ENCODE measurements at regions not wholly inside any gene's neighbourhood (a gene's known extent, or its start where the extent isn't known, plus 50 kb on each side); places are given as distances from the start of the nearest gene placed in this dataset.

- intact Hi-C loops (cut with DNase I): no loop called here
- 33% methylated on average over 8 of the region's 8 CpGs for WGBS
- H3K27me3 ChIP-seq (replicated peaks; ENCODE audit: insufficient read depth): no peaks in the 10 kb centered on the region
Observed at GRCh38 chr5:133801955-133802751, 166.3 kb downstream of the C5orf15 start.

GRCh38 chr5:133801431-133801830 lies 167.0 kb downstream of the C5orf15 start:
- H3K27ac ChIP-seq: no peak overlapping the region
- H3K4me3 ChIP-seq: no peak overlapping the region
- no peak for DNase-seq (ENCODE audit: low spot score)
- WGBS: over 99% methylated on average over 7 of the region's 7 CpGs
- H3K4me1 ChIP-seq (replicated peaks): no peaks in the 10 kb centered on the region
- intact Hi-C loops (cut with DNase I): no loop called here
- H3K27me3 ChIP-seq (replicated peaks; ENCODE audit: insufficient read depth): no peaks in the 10 kb centered on the region
- no peaks in the 10 kb centered on the region for H3K36me3 ChIP-seq
- H3K9me3 ChIP-seq: no peaks in the 10 kb centered on the region
- no peak for TF ChIP-seq POLR2A (IDR thresholded peaks at IDR 0.05)
- TF ChIP-seq POLR2AphosphoS5 (IDR thresholded peaks at IDR 0.05): no peak
- TF ChIP-seq, protein P1, sequence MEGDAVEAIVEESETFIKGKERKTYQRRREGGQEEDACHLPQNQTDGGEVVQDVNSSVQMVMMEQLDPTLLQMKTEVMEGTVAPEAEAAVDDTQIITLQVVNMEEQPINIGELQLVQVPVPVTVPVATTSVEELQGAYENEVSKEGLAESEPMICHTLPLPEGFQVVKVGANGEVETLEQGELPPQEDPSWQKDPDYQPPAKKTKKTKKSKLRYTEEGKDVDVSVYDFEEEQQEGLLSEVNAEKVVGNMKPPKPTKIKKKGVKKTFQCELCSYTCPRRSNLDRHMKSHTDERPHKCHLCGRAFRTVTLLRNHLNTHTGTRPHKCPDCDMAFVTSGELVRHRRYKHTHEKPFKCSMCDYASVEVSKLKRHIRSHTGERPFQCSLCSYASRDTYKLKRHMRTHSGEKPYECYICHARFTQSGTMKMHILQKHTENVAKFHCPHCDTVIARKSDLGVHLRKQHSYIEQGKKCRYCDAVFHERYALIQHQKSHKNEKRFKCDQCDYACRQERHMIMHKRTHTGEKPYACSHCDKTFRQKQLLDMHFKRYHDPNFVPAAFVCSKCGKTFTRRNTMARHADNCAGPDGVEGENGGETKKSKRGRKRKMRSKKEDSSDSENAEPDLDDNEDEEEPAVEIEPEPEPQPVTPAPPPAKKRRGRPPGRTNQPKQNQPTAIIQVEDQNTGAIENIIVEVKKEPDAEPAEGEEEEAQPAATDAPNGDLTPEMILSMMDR (IDR thresholded peaks at IDR 0.05): no peak

More at GRCh38 chr5:133801955-133802751, 166.3 kb downstream of the C5orf15 start:
- H3K9me3 ChIP-seq: no peaks in the 10 kb centered on the region
- H3K4me3 ChIP-seq: no peak overlapping the region
- H3K27ac ChIP-seq: no peak overlapping the region
- H3K36me3 ChIP-seq: no peaks in the 10 kb centered on the region
- TF ChIP-seq, protein P1 (IDR thresholded peaks at IDR 0.05): no peak
- no peak for TF ChIP-seq POLR2A (IDR thresholded peaks at IDR 0.05)
- TF ChIP-seq POLR2AphosphoS5 (IDR thresholded peaks at IDR 0.05): no peak
- H3K4me1 ChIP-seq (replicated peaks): no peaks in the 10 kb centered on the region
- DNase-seq (ENCODE audit: low spot score): peak; percentile 29

DNA sequence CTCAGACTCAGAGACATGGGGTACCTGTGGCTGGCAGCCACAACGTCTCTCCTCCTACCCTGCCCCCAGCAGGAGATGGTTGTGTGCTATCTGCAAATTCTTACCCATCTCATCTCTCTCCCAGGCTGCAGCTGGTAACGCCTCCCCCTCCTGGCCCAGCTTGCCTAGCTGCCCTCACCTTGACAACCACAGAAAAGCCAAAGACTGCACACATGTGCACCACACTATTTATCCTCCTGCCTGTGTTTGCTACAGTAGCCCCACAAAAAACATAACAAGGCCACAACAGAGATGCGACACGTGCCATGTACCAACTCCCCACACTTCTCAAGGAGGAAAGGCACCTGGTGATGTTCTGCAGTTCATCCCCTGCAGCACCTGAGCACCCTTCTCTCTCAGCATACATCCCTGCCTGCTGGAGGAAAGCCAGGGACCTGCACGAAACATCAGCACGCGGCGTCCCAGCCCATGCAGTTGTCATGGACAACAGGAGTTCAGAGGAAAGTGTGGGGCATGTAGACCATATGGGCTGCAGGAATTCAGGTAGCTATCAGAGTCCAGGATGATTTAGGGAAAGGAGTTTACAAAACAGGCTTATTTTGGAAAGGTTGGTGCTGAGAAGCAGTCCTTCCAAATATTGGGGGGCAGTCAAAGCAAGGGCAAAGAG lies 168.7 kb downstream of the C5orf15 start:
- H3K27me3 ChIP-seq (replicated peaks; ENCODE audit: insufficient read depth): no peaks in the 10 kb centered on the region
- TF ChIP-seq, protein P1 (IDR thresholded peaks at IDR 0.05): no peak
- TF ChIP-seq POLR2AphosphoS5 (IDR thresholded peaks at IDR 0.05) (no peak), POLR2A (IDR thresholded peaks at IDR 0.05) (no peak)

DNA sequence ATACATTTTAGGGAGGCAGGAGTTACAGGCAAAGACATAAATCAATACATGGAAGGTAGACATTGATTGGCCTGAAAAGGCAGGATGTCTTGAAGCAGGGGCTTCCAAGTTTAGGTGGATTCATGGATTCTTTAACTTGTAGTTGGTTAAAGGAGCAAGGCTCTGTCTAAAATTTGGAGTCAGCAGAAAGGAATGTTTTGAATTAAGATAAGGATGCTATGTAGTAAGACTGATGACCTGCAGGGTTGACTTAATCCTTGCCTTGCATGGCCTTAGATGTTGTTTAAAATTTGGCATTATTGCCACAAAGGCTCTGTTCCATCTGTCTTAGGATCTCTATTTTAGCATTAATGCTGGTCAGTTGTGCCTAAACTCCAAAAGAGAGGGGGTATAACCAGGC lies 171.3 kb downstream of the C5orf15 start:
- intact Hi-C loops (cut with DNase I): no loop called here

More for the DNA sequence above, 168.7 kb downstream of the C5orf15 start:
- Histone ChIP-seq H3K36me3 (no peaks in the 10 kb centered on the region), H3K9me3 (no peaks in the 10 kb centered on the region), H3K4me3 (no peak overlapping the region), H3K27ac (no peak overlapping the region), H3K4me1 (replicated peaks) (no peaks in the 10 kb centered on the region)
- intact Hi-C loops (cut with DNase I): no loop called here
- WGBS: 58% methylated on average over 8 of the region's 8 CpGs
- no peak for DNase-seq (ENCODE audit: low spot score)

More for the DNA sequence above, 171.3 kb downstream of the C5orf15 start:
- Histone ChIP-seq H3K36me3 (no peaks in the 10 kb centered on the region), H3K9me3 (no peaks in the 10 kb centered on the region), H3K27ac (no peak overlapping the region), H3K4me3 (no peak overlapping the region), H3K27me3 (replicated peaks; ENCODE audit: insufficient read depth) (no peaks in the 10 kb centered on the region), H3K4me1 (replicated peaks) (peaks cover 4% of the 10 kb centered on the region)
- DNase-seq (ENCODE audit: low spot score): no peak
- TF ChIP-seq POLR2AphosphoS5 (IDR thresholded peaks at IDR 0.05): no peak
- TF ChIP-seq, protein P1 (IDR thresholded peaks at IDR 0.05): no peak
- no peak for TF ChIP-seq POLR2A (IDR thresholded peaks at IDR 0.05)

Measured in prostate gland (tissue), 2 donors.